Lower leg skin (tissue), 4 donors: ENCODE measurements at regions not wholly inside any gene's neighbourhood (a gene's known extent, or its start where the extent isn't known, plus 50 kb on each side); places are given as distances from the start of the nearest gene placed in this dataset.

Source experiments
- DNase-seq, 2 donors: peaks; one replicate each; pipeline ENCODE4 v3.0.0-alpha.2; 2019; ENCODE audit warnings: low spot score in 2 of 2
- H3K4me3 ChIP-seq: fragments of 200-600 bp; sonication (generic); 2 replicates; pipeline ENCODE4 v1.5.1; 2017; ENCODE audit warnings: mild to moderate bottlenecking, low read depth; ENCODE audit not compliant: poor library complexity, severe bottlenecking
- CTCF ChIP-seq, 3 donors: fragments of 450-650 bp; IDR thresholded peaks; one replicate each; pipeline ENCODE4 v1.5.1; 2016; ENCODE audit warnings: antibody characterized with exemption in 3 of 3, mild to moderate bottlenecking in 3 of 3, moderate library complexity in 2 of 3
- POLR2A ChIP-seq, 2 donors: fragments of 450-650 bp; IDR thresholded peaks; one replicate each; pipeline ENCODE4 v1.6.1; 2016 to 2017; ENCODE audit warnings: antibody characterized with exemption in 2 of 2, mild to moderate bottlenecking in 1 of 2, moderate library complexity in 1 of 2
- WGBS, 2 donors: methylation state at CpG; one replicate each; pipeline ENCODE4 v1.1.5; 2018; 5-methylcytosine and 5-hydroxymethylcytosine counted together
- intact Hi-C: fragments of 100-400 bp; cut with DNase I; formaldehyde crosslinking; loops from one replicate; pipeline ENCODE4 v1.15.0; 2023; ENCODE audit warnings: low total_unique reads

- 31 to 40% methylated on average over 4 of the region's 4 CpGs for WGBS, 2 donors
- no peak overlapping the region for H3K4me3 ChIP-seq
- TF ChIP-seq CTCF (IDR thresholded peaks at IDR 0.05) (no peak), POLR2A (IDR thresholded peaks at IDR 0.05) (no peak)
Measured at GRCh38 chr11:115060840-115061239, 382.5 kb downstream of the NXPE2 start.

GRCh38 chr11:115065314-115065713, 387.0 kb downstream of the NXPE2 start:
- TF ChIP-seq POLR2A (IDR thresholded peaks at IDR 0.05) (no peak), CTCF (IDR thresholded peaks at IDR 0.05) (no peak)
- H3K4me3 ChIP-seq: no peak overlapping the region
- no peak for DNase-seq
- WGBS, 2 donors: 85 to 92% methylated on average over 3 of the region's 3 CpGs
- intact Hi-C loops: no loop called here

More at GRCh38 chr11:115060840-115061239, 382.5 kb downstream of the NXPE2 start:
- intact Hi-C loops: no loop called here
- no peak for DNase-seq

- DNase-seq: no peak
- TF ChIP-seq POLR2A (IDR thresholded peaks at IDR 0.05) (no peak), CTCF (IDR thresholded peaks at IDR 0.05) (no peak)
- intact Hi-C loops: no loop called here
- 80 to 83% methylated on average over 9 of the region's 9 CpGs for WGBS, 2 donors
- no peak overlapping the region for H3K4me3 ChIP-seq
Measured at GRCh38 chr11:115065830-115066664, 387.7 kb downstream of the NXPE2 start.

- intact Hi-C loops: no loop called here
- 38 to 62% methylated on average over 1 of the region's 1 CpG for WGBS, 2 donors
- DNase-seq: no peak
- no peak overlapping the region for H3K4me3 ChIP-seq
- no peak for TF ChIP-seq POLR2A (IDR thresholded peaks at IDR 0.05)
- TF ChIP-seq CTCF (IDR thresholded peaks at IDR 0.05): no peak
Measured at GRCh38 chr11:115067471-115067870, 389.1 kb downstream of the NXPE2 start.

GRCh38 chr11:115067900-115068530, 389.7 kb downstream of the NXPE2 start:
- intact Hi-C loops: no loop called here
- 61 to 70% methylated on average over 9 of the region's 9 CpGs for WGBS, 2 donors
- no peak overlapping the region for H3K4me3 ChIP-seq
- TF ChIP-seq CTCF (IDR thresholded peaks at IDR 0.05): no peak
- DNase-seq: no peak
